ENCODE measurements at regions not wholly inside any gene's neighbourhood (a gene's known extent, or its start where the extent isn't known, plus 50 kb on each side); places are given as distances from the start of the nearest gene placed in this dataset.

- TF ChIP-seq CTCF (conservative IDR thresholded peaks at IDR 0.05) (no peak), ZFX (IDR thresholded peaks at IDR 0.05) (no peak)
Observed at GRCh38 chr4:155559915-155560314, 106.7 kb upstream of the GUCY1A1 start.

All from C4-2B (cell line).